Liver (tissue), 2 donors: ENCODE measurements at regions not wholly inside any gene's neighbourhood (a gene's known extent, or its start where the extent isn't known, plus 50 kb on each side); places are given as distances from the start of the nearest gene placed in this dataset.

Experiments
- GABPA ChIP-seq, 2 donors: IDR thresholded peaks in 1 of 2; conservative IDR thresholded peaks in 1 of 2; 2 replicates each; pipeline ENCODE4 v1.6.1; 2016; ENCODE audit warnings: antibody characterized with exemption in 2 of 2, mild to moderate bottlenecking in 1 of 2, moderate library complexity in 1 of 2
- TF ChIP-seq, protein P1 (sequence below): IDR thresholded peaks from 2 replicates; pipeline ENCODE4 v1.6.1; 2016; ENCODE audit warnings: antibody characterized with exemption
- donor health status: healthy.

DNA sequence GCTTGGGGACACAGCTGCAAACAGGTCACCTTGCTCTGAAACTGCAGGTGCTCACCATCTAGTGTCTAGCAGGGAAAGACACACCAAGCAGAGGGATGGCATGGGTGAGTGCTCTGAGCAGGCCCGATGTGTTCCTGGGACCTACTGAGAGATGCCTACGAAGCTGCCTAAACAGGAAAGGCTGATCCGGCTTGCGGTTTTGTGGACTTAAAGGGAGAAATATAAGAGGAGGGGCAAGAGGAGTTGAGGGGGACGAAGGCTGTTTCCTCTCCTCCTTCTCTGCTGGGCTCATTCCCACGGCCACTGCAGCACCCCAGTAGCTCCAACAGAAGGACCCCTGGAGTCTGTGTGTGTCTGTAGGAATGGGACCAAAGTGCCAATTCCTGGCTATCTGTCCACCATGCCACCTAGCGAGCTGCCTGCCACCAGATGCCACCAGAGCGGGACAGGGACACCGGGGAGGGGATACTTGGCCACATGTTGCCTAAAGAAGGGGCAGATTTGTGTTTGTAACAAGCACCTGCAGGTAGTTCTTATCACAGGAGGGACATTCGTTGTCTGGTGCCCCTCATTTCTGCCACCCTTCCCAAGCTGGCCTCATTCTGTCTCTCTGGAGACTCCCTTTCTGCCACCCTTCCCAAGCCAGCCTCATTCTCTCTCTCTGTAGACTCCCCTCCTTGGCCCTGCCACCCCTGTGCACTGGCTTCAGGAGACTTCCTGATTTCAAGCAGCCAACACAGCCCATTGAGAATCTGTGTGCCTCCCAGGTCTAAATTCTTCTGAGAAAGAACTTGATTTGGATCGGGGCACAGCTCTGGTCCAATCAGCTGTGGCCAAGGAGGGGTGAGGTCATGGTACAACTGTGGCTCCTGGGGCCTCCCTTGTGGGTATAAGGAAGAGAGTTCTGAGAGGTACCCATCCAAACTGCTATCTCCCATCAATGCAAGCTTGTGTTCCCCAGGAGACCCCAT is 221.8 kb downstream of the ANKRD60 start:
- TF ChIP-seq GABPA (IDR thresholded peaks at IDR 0.05 in 1 of 2, conservative IDR thresholded peaks at IDR 0.05 in 1 of 2) = no peak
- TF ChIP-seq, protein P1, sequence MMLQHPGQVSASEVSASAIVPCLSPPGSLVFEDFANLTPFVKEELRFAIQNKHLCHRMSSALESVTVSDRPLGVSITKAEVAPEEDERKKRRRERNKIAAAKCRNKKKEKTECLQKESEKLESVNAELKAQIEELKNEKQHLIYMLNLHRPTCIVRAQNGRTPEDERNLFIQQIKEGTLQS = no peak
